ENCODE measurements at regions not wholly inside any gene's neighbourhood (a gene's known extent, or its start where the extent isn't known, plus 50 kb on each side); places are given as distances from the start of the nearest gene placed in this dataset.
"Not testable (repeated sequence)": the region's sequence is repeated elsewhere in the genome, so short reads cannot be mapped to it uniquely, and the experiment has no call there.

GRCh38 chr20:17863209-17863576 is 105.4 kb downstream of the SNX5 start:
- Histone ChIP-seq H3K27ac (ENCODE audit: extremely low read depth, low read depth, low read length) (no peak overlapping the region), H3K4me1 (ENCODE audit: control insufficient read depth, insufficient read depth, low read length) (no peaks in the 10 kb centered on the region), H3K36me3 (ENCODE audit: control insufficient read depth in 2 of 2, insufficient read depth in 1 of 2, low read length in 2 of 2) (no peaks in the 10 kb centered on the region), H3K9me3 (ENCODE audit: control insufficient read depth, insufficient read depth, low read depth, low read length) (no peaks in the 10 kb centered on the region), H3K4me3 (ENCODE audit: low read depth, low read length) (no peak overlapping the region)
- ChIA-PET POLR2A (no interaction called here), CTCF (no interaction called here)
- TF ChIP-seq IKZF3 (tag by site-specific recombination; IDR thresholded peaks at IDR 0.05), result no peak

DNA sequence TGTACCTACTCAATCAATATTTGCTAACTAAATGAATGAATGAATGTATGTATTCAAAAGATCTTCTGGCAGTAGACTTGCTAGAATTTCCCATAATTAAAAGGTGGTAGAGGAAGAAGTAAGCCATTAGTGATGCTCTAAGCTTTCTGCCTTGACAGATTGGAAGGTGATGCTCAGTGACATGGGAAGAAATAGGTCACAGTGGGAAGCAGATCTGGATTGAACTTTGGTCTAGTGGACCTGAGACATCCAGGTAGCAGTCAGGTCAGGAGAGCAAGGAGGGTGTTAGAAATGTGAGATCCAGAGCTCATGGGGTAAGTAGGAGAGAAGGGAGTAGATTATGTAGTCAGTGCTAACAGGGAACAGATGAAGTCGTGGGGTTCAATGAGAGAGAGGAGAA is 106.4 kb downstream of the SNX5 start:
- H3K9me3 ChIP-seq (ENCODE audit: control insufficient read depth, insufficient read depth, low read depth, low read length), result no peaks in the 10 kb centered on the region
- H3K4me1 ChIP-seq (ENCODE audit: control insufficient read depth, insufficient read depth, low read length), result no peaks in the 10 kb centered on the region
- ChIA-PET CTCF (no interaction called here), POLR2A (no interaction called here)
- TF ChIP-seq, protein P1, sequence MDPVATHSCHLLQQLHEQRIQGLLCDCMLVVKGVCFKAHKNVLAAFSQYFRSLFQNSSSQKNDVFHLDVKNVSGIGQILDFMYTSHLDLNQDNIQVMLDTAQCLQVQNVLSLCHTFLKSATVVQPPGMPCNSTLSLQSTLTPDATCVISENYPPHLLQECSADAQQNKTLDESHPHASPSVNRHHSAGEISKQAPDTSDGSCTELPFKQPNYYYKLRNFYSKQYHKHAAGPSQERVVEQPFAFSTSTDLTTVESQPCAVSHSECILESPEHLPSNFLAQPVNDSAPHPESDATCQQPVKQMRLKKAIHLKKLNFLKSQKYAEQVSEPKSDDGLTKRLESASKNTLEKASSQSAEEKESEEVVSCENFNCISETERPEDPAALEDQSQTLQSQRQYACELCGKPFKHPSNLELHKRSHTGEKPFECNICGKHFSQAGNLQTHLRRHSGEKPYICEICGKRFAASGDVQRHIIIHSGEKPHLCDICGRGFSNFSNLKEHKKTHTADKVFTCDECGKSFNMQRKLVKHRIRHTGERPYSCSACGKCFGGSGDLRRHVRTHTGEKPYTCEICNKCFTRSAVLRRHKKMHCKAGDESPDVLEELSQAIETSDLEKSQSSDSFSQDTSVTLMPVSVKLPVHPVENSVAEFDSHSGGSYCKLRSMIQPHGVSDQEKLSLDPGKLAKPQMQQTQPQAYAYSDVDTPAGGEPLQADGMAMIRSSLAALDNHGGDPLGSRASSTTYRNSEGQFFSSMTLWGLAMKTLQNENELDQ (tag by site-specific recombination; IDR thresholded peaks at IDR 0.05; ENCODE audit: low read depth), result no peak
- TF ChIP-seq ZNF202 (tag by site-specific recombination; IDR thresholded peaks at IDR 0.05; ENCODE audit: borderline replicate concordance), result no peak
- TF ChIP-seq ZNF248 (tag by site-specific recombination; IDR thresholded peaks at IDR 0.05), result no peak
- TF ChIP-seq ZNF23 (tag by site-specific recombination; IDR thresholded peaks at IDR 0.05; ENCODE audit: borderline replicate concordance), result no peak
- no peak for TF ChIP-seq ZNF214 (tag by site-specific recombination; IDR thresholded peaks at IDR 0.05; ENCODE audit: borderline replicate concordance)
- TF ChIP-seq SETDB1 (IDR thresholded peaks at IDR 0.05; ENCODE audit: insufficient read length, low read length), result no peak
- no peak for TF ChIP-seq ZSCAN16 (tag by site-specific recombination; IDR thresholded peaks at IDR 0.05)
- TF ChIP-seq ZNF24 (tag by site-specific recombination; IDR thresholded peaks at IDR 0.05), result no peak
- no peak for TF ChIP-seq ZNF37A (tag by site-specific recombination; IDR thresholded peaks at IDR 0.05)
- TF ChIP-seq ZSCAN23 (tag by site-specific recombination; IDR thresholded peaks at IDR 0.05), result no peak
- no peak for TF ChIP-seq HOXA7 (CRISPR knock-in tag; IDR thresholded peaks at IDR 0.05; ENCODE audit: borderline replicate concordance)
- TF ChIP-seq ZNF654 (tag by site-specific recombination; IDR thresholded peaks at IDR 0.05; ENCODE audit: low read depth), result no peak
- TF ChIP-seq ZBTB7A (tag by site-specific recombination; IDR thresholded peaks at IDR 0.05; ENCODE audit: low read depth), result no peak
- no peak for TF ChIP-seq ZNF366 (tag by site-specific recombination; conservative IDR thresholded peaks at IDR 0.05)
- no peak for TF ChIP-seq ZSCAN30 (tag by site-specific recombination; IDR thresholded peaks at IDR 0.05)
- TF ChIP-seq ZNF302 (tag by site-specific recombination; IDR thresholded peaks at IDR 0.05; ENCODE audit: low read depth), result no peak
- TF ChIP-seq PRDM6 (tag by site-specific recombination; IDR thresholded peaks at IDR 0.05), result no peak
- H3K4me3 ChIP-seq (ENCODE audit: low read depth, low read length), result no peak overlapping the region
- H3K27ac ChIP-seq (ENCODE audit: extremely low read depth, low read depth, low read length), result no peak overlapping the region
- no peaks in the 10 kb centered on the region for H3K36me3 ChIP-seq (ENCODE audit: control insufficient read depth in 2 of 2, insufficient read depth in 1 of 2, low read length in 2 of 2)

GRCh38 chr20:17861620-17862019 is 107.0 kb downstream of the SNX5 start:
- H3K4me1 ChIP-seq (ENCODE audit: control insufficient read depth, insufficient read depth, low read length); H3K36me3 ChIP-seq (ENCODE audit: control insufficient read depth in 2 of 2, insufficient read depth in 1 of 2, low read length in 2 of 2); CTCF ChIA-PET; H3K9me3 ChIP-seq (ENCODE audit: control insufficient read depth, insufficient read depth, low read depth, low read length); POLR2A ChIA-PET; H3K27ac ChIP-seq (ENCODE audit: extremely low read depth, low read depth, low read length); H3K4me3 ChIP-seq (ENCODE audit: low read depth, low read length): not testable (repeated sequence)

Measured in HEK293 (cell line).